Urinary bladder (tissue), 3 donors: ENCODE measurements at regions not wholly inside any gene's neighbourhood (a gene's known extent, or its start where the extent isn't known, plus 50 kb on each side); places are given as distances from the start of the nearest gene placed in this dataset.
"Not testable (repeated sequence)": the region's sequence is repeated elsewhere in the genome, so short reads cannot be mapped to it uniquely, and the experiment has no call there.

Experiments used
- DNase-seq: peaks from one replicate; pipeline ENCODE4 v3.0.0-alpha.2; 2015; ENCODE audit errors: extremely low spot score
- H3K27ac ChIP-seq: one replicate; pipeline ENCODE4 v1.5.1; 2013; ENCODE audit warnings: low read depth, mild to moderate bottlenecking, moderate library complexity
- H3K36me3 ChIP-seq: one replicate; pipeline ENCODE4 v1.6.1; 2013; ENCODE audit warnings: mild to moderate bottlenecking, moderate library complexity; ENCODE audit not compliant: insufficient read depth
- H3K4me1 ChIP-seq: one replicate; pipeline ENCODE4 v1.6.1; 2013; ENCODE audit warnings: mild to moderate bottlenecking, moderate library complexity; ENCODE audit not compliant: insufficient read depth
- H3K4me3 ChIP-seq: one replicate; pipeline ENCODE4 v1.5.1; 2013; ENCODE audit warnings: low read depth, low read length
- WGBS: extraction: QIAGEN DNeasy Blood & Tissue Kit; methylation state at CpG from one replicate; pipeline ENCODE4 v1.1.7; 2013; 5-methylcytosine and 5-hydroxymethylcytosine counted together
- donor health status: healthy with polysubstance abuse.
- donor health status: healthy.

- Histone ChIP-seq H3K4me1 (no peaks in the 10 kb centered on the region), H3K4me3 (no peak overlapping the region), H3K36me3 (no peaks in the 10 kb centered on the region), H3K27ac (no peak overlapping the region)
- DNase-seq = no peak
- WGBS = 96% methylated on average over 6 of the region's 6 CpGs
Observed at GRCh38 chr2:239731998-239732665, 293.0 kb downstream of the NDUFA10 start.

- Histone ChIP-seq H3K4me3 (no peak overlapping the region), H3K27ac (no peak overlapping the region), H3K36me3 (no peaks in the 10 kb centered on the region), H3K4me1 (no peaks in the 10 kb centered on the region)
- 85% methylated on average over 10 of the region's 10 CpGs for WGBS
- no peak for DNase-seq
Observed at GRCh38 chr2:239731422-239731821, 293.7 kb downstream of the NDUFA10 start.

- H3K4me3 ChIP-seq = no peak overlapping the region
- 74% methylated on average over 8 of the region's 8 CpGs for WGBS
- no peak for DNase-seq
- no peak overlapping the region for H3K27ac ChIP-seq
- H3K4me1 ChIP-seq = no peaks in the 10 kb centered on the region
- no peaks in the 10 kb centered on the region for H3K36me3 ChIP-seq
Observed at GRCh38 chr2:239730897-239731296, 294.2 kb downstream of the NDUFA10 start.

GRCh38 chr2:239730567-239730882, 294.6 kb downstream of the NDUFA10 start:
- DNase-seq, H3K36me3 ChIP-seq, H3K4me1 ChIP-seq, H3K4me3 ChIP-seq, H3K27ac ChIP-seq: not testable (repeated sequence)
- WGBS = 86% methylated on average over 8 of the region's 8 CpGs

GRCh38 chr2:239729681-239730566, 295.2 kb downstream of the NDUFA10 start:
- no peaks in the 10 kb centered on the region for H3K4me1 ChIP-seq
- WGBS = 89% methylated on average over 22 of the region's 22 CpGs
- H3K4me3 ChIP-seq = no peak overlapping the region
- no peak for DNase-seq
- H3K36me3 ChIP-seq = no peaks in the 10 kb centered on the region
- H3K27ac ChIP-seq = no peak overlapping the region

- WGBS = 92% methylated on average over 17 of the region's 17 CpGs
- Histone ChIP-seq H3K4me1 (peaks cover 4% of the 10 kb centered on the region), H3K27ac (no peak overlapping the region), H3K4me3 (no peak overlapping the region), H3K36me3 (no peaks in the 10 kb centered on the region)
- DNase-seq = no peak
Observed at GRCh38 chr2:239729151-239729550, 296.0 kb downstream of the NDUFA10 start.

GRCh38 chr2:239728751-239729150, 296.4 kb downstream of the NDUFA10 start:
- Histone ChIP-seq H3K27ac (no peak overlapping the region), H3K4me3 (no peak overlapping the region), H3K36me3 (no peaks in the 10 kb centered on the region), H3K4me1 (peaks cover 4% of the 10 kb centered on the region)
- no peak for DNase-seq
- 91% methylated on average over 15 of the region's 15 CpGs for WGBS

GRCh38 chr2:239727776-239728600, 297.2 kb downstream of the NDUFA10 start:
- Histone ChIP-seq H3K4me3 (no peak overlapping the region), H3K27ac (no peak overlapping the region), H3K4me1 (peaks cover 4% of the 10 kb centered on the region), H3K36me3 (no peaks in the 10 kb centered on the region)
- 78% methylated on average over 30 of the region's 30 CpGs for WGBS
- no peak for DNase-seq

GRCh38 chr2:239727182-239727775, 297.9 kb downstream of the NDUFA10 start:
- Histone ChIP-seq H3K27ac (no peak overlapping the region), H3K4me3 (no peak overlapping the region), H3K36me3 (no peaks in the 10 kb centered on the region), H3K4me1 (peaks cover 4% of the 10 kb centered on the region)
- WGBS = 93% methylated on average over 16 of the region's 16 CpGs
- no peak for DNase-seq

GRCh38 chr2:239726631-239727181, 298.4 kb downstream of the NDUFA10 start:
- Histone ChIP-seq H3K4me1 (peaks cover 4% of the 10 kb centered on the region), H3K4me3 (no peak overlapping the region), H3K27ac (no peak overlapping the region), H3K36me3 (no peaks in the 10 kb centered on the region)
- WGBS = 91% methylated on average over 13 of the region's 13 CpGs
- no peak for DNase-seq

- peaks cover 4% of the 10 kb centered on the region for H3K4me1 ChIP-seq
- no peaks in the 10 kb centered on the region for H3K36me3 ChIP-seq
- DNase-seq = no peak
- H3K4me3 ChIP-seq = no peak overlapping the region
- 74% methylated on average over 18 of the region's 18 CpGs for WGBS
- no peak overlapping the region for H3K27ac ChIP-seq
Observed at GRCh38 chr2:239726091-239726591, 299.0 kb downstream of the NDUFA10 start.

GRCh38 chr2:239725551-239725890, 299.6 kb downstream of the NDUFA10 start:
- no peak for DNase-seq
- 97% methylated on average over 7 of the region's 7 CpGs for WGBS
- H3K4me1 ChIP-seq = peaks cover 4% of the 10 kb centered on the region

More at GRCh38 chr2:239725551-239725890, 299.6 kb downstream of the NDUFA10 start:
- Histone ChIP-seq H3K36me3 (no peaks in the 10 kb centered on the region), H3K4me3 (no peak overlapping the region), H3K27ac (no peak overlapping the region)
